H9 (cell line): ENCODE measurements at regions not wholly inside any gene's neighbourhood (a gene's known extent, or its start where the extent isn't known, plus 50 kb on each side); places are given as distances from the start of the nearest gene placed in this dataset.

ENCODE experiments used
- DNase-seq: peaks from one replicate; pipeline ENCODE4 v3.0.0-alpha.2; 2017
- H2AFZ ChIP-seq: one replicate; pipeline ENCODE4 v1.6.1; 2013; ENCODE audit warnings: mild to moderate bottlenecking, low read length, control low read depth, moderate library complexity
- H2AK5ac ChIP-seq: 2 replicates; pipeline ENCODE4 v1.6.1; 2013; ENCODE audit warnings: low read length, control low read depth, mixed read lengths; ENCODE audit not compliant: insufficient read length
- H2BK120ac ChIP-seq: one replicate; pipeline ENCODE4 v1.6.1; 2013; ENCODE audit warnings: low read depth, mild to moderate bottlenecking, low read length, control low read depth, inconsistent platforms; ENCODE audit not compliant: poor library complexity, severe bottlenecking
- H2BK12ac ChIP-seq: 2 replicates; pipeline ENCODE4 v1.6.1; 2013; ENCODE audit warnings: low read length, control low read depth, mixed read lengths, low read depth; ENCODE audit not compliant: insufficient read length
- H2BK15ac ChIP-seq: 2 replicates; pipeline ENCODE4 v1.6.1; 2013; ENCODE audit warnings: low read depth, low read length, control low read depth
- H2BK20ac ChIP-seq: one replicate; pipeline ENCODE4 v1.6.1; 2013; ENCODE audit warnings: low read depth, mild to moderate bottlenecking, low read length, control low read depth, inconsistent platforms; ENCODE audit not compliant: poor library complexity, severe bottlenecking
- H2BK5ac ChIP-seq: 2 replicates; pipeline ENCODE4 v1.6.1; 2013; ENCODE audit warnings: low read length, control low read depth, mixed read lengths; ENCODE audit not compliant: insufficient read length
- H3K14ac ChIP-seq: 2 replicates; pipeline ENCODE4 v1.6.1; 2013; ENCODE audit warnings: low read length, control low read depth; ENCODE audit not compliant: insufficient read depth
- H3K18ac ChIP-seq: 2 replicates; pipeline ENCODE4 v1.6.1; 2013; ENCODE audit warnings: low read depth, mild to moderate bottlenecking, mixed read lengths, low read length, control low read depth; ENCODE audit not compliant: insufficient read length
- H3K23ac ChIP-seq: 2 replicates; pipeline ENCODE4 v1.6.1; 2013; ENCODE audit warnings: low read length, control low read depth, mixed read lengths, low read depth; ENCODE audit not compliant: insufficient read length
- H3K23me2 ChIP-seq: 2 replicates; pipeline ENCODE4 v1.6.1; 2013; ENCODE audit warnings: low read depth, mild to moderate bottlenecking, mixed read lengths, low read length, control low read depth; ENCODE audit not compliant: insufficient read length, poor library complexity, severe bottlenecking
- H3K27ac ChIP-seq: 2 replicates; pipeline ENCODE4 v1.5.1; 2013; ENCODE audit warnings: low read length, control low read depth, mixed read lengths, low read depth; ENCODE audit not compliant: insufficient read length
- H3K27me3 ChIP-seq: 2 replicates; pipeline ENCODE4 v1.6.1; 2013; ENCODE audit warnings: low read length, control low read depth, inconsistent platforms; ENCODE audit not compliant: insufficient read depth
- H3K4ac ChIP-seq: 2 replicates; pipeline ENCODE4 v1.6.1; 2013; ENCODE audit warnings: low read depth, mild to moderate bottlenecking, control low read depth, inconsistent platforms, low read length, moderate library complexity
- H3K4me1 ChIP-seq: 2 replicates; pipeline ENCODE4 v1.6.1; 2013; ENCODE audit warnings: low read length, control low read depth, inconsistent platforms; ENCODE audit not compliant: insufficient read depth
- H3K4me2 ChIP-seq: 2 replicates; pipeline ENCODE4 v1.6.1; 2013; ENCODE audit warnings: low read length, control low read depth, mixed read lengths; ENCODE audit not compliant: insufficient read length, insufficient read depth
- H3K56ac ChIP-seq: 2 replicates; pipeline ENCODE4 v1.6.1; 2013; ENCODE audit warnings: low read depth, mild to moderate bottlenecking, mixed read lengths, low read length, control low read depth; ENCODE audit not compliant: insufficient read length
- H3K79me1 ChIP-seq: 2 replicates; pipeline ENCODE4 v1.6.1; 2013; ENCODE audit warnings: low read depth, mild to moderate bottlenecking, moderate library complexity, low read length, control low read depth, inconsistent platforms; ENCODE audit not compliant: insufficient read depth, poor library complexity, severe bottlenecking
- H3K79me2 ChIP-seq: 2 replicates; pipeline ENCODE4 v1.6.1; 2013; ENCODE audit warnings: low read length, control low read depth, inconsistent platforms; ENCODE audit not compliant: insufficient read depth
- H3K9ac ChIP-seq: 2 replicates; pipeline ENCODE4 v1.6.1; 2013; ENCODE audit warnings: low read length, control low read depth, mixed read lengths; ENCODE audit not compliant: insufficient read length; ENCODE audit errors: extremely low read depth
- H3K9me3 ChIP-seq: one replicate; pipeline ENCODE4 v1.6.1; 2013; ENCODE audit warnings: low read depth, low read length, inconsistent platforms; ENCODE audit not compliant: control insufficient read depth
- H3T11ph ChIP-seq: one replicate; pipeline ENCODE4 v1.6.1; 2013; ENCODE audit warnings: mild to moderate bottlenecking, low read length, control low read depth, inconsistent platforms
- H4K20me1 ChIP-seq: one replicate; pipeline ENCODE4 v1.6.1; 2013; ENCODE audit not compliant: control insufficient read depth, insufficient read length, insufficient read depth
- H4K5ac ChIP-seq: 2 replicates; pipeline ENCODE4 v1.6.1; 2013; ENCODE audit warnings: low read depth, mild to moderate bottlenecking, mixed read lengths, low read length, control low read depth; ENCODE audit not compliant: insufficient read length
- H4K8ac ChIP-seq: replicated peaks from 2 replicates; pipeline ENCODE4 v1.6.1; 2013; ENCODE audit warnings: low read length, control low read depth, mixed read lengths, low read depth; ENCODE audit not compliant: insufficient read length
- H4K91ac ChIP-seq: 2 replicates; pipeline ENCODE4 v1.6.1; 2013; ENCODE audit warnings: low read depth, mild to moderate bottlenecking, moderate library complexity, mixed read lengths, low read length, control low read depth; ENCODE audit not compliant: insufficient read length
- H3K27ac Mint-ChIP-seq, 3 experiments: 2 replicates in 2 of 3; 3 replicates in 1 of 3; pipeline ENCODE4 v1.8.0; 2020 to 2021; ENCODE audit warnings: mixed read lengths in 3 of 3, mild to moderate bottlenecking in 1 of 3, moderate library complexity in 1 of 3
- H3K27me3 Mint-ChIP-seq: 2 replicates; pipeline ENCODE4 v1.8.0; 2021; ENCODE audit warnings: low read depth, mild to moderate bottlenecking, moderate library complexity, mixed read lengths
- H3K36me3 Mint-ChIP-seq, 3 experiments: 2 replicates in 2 of 3; 3 replicates in 1 of 3; pipeline ENCODE4 v1.8.0; 2020 to 2021; ENCODE audit warnings: low read depth in 3 of 3, mixed read lengths in 3 of 3; ENCODE audit not compliant: insufficient read depth in 1 of 3
- H3K4me1 Mint-ChIP-seq, 2 experiments: 2 replicates each; pipeline ENCODE4 v1.8.0; 2020; ENCODE audit warnings: mixed read lengths in 2 of 2
- H3K4me3 Mint-ChIP-seq, 2 experiments: 2 replicates in 1 of 2; 3 replicates in 1 of 2; pipeline ENCODE4 v1.8.0; 2020 to 2021; ENCODE audit warnings: mild to moderate bottlenecking in 2 of 2, mixed read lengths in 2 of 2, moderate library complexity in 1 of 2
- H3K9me3 Mint-ChIP-seq, 2 experiments: 2 replicates in 1 of 2; 3 replicates in 1 of 2; pipeline ENCODE4 v1.8.0; 2020; ENCODE audit warnings: mild to moderate bottlenecking in 2 of 2, mixed read lengths in 2 of 2, moderate library complexity in 1 of 2
- WGBS: extraction: QIAGEN DNeasy Blood & Tissue Kit; methylation state at CpG from one replicate; pipeline ENCODE4 v1.1.7; 2013; ENCODE audit warnings: missing lambda C conversion rate, low lambda C conversion rate, mixed read lengths; ENCODE audit not compliant: insufficient read length; ENCODE audit errors: extremely low coverage; 5-methylcytosine and 5-hydroxymethylcytosine counted together
- TF ChIP-seq, protein P1 (sequence below): fragments of 200-600 bp; sonication (generic); conservative IDR thresholded peaks from 3 replicates; pipeline ENCODE4 v1.8.0; 2021; ENCODE audit warnings: antibody characterized with exemption, mild to moderate bottlenecking

- TF ChIP-seq, protein P1, sequence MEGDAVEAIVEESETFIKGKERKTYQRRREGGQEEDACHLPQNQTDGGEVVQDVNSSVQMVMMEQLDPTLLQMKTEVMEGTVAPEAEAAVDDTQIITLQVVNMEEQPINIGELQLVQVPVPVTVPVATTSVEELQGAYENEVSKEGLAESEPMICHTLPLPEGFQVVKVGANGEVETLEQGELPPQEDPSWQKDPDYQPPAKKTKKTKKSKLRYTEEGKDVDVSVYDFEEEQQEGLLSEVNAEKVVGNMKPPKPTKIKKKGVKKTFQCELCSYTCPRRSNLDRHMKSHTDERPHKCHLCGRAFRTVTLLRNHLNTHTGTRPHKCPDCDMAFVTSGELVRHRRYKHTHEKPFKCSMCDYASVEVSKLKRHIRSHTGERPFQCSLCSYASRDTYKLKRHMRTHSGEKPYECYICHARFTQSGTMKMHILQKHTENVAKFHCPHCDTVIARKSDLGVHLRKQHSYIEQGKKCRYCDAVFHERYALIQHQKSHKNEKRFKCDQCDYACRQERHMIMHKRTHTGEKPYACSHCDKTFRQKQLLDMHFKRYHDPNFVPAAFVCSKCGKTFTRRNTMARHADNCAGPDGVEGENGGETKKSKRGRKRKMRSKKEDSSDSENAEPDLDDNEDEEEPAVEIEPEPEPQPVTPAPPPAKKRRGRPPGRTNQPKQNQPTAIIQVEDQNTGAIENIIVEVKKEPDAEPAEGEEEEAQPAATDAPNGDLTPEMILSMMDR: no peak
- WGBS: no CpG with 5 or more reads among the region's 11 CpGs
- no peaks in the 10 kb centered on the region for H3K4me1 ChIP-seq
- H3K56ac ChIP-seq: no peak overlapping the region
- no peak overlapping the region for H3K14ac ChIP-seq
- H3K23me2 ChIP-seq: no peaks in the 10 kb centered on the region
- H3K27me3 ChIP-seq: no peaks in the 10 kb centered on the region; the same call in 1 of the 2 replicates
- no peaks in the 10 kb centered on the region for H3K9me3 ChIP-seq
- H3T11ph ChIP-seq: no peak overlapping the region
- no peak for DNase-seq
- no peak overlapping the region for H2BK5ac ChIP-seq
- Mint-ChIP-seq H3K27me3 (peaks cover 56% of the 10 kb centered on the region), H3K4me3 (no peak overlapping the region), H3K27ac (no peak overlapping the region; a peak in 1 of 7 replicates), H3K4me1 (peaks cover 5 to 6% of the 10 kb centered on the region in 2 experiments; a peak in 3 of 4 replicates), H3K9me3 (peaks cover 7% of the 10 kb centered on the region in 2 experiments; a peak in 3 of 5 replicates), H3K36me3 (peaks cover 0 to 5% (median 0%) of the 10 kb centered on the region in 3 experiments; a peak in 1 of 7 replicates)
- H3K27ac ChIP-seq: no peak overlapping the region
- no peak overlapping the region for H3K23ac ChIP-seq
- no peak overlapping the region for H2BK120ac ChIP-seq
- peak overlapping the region; percentile 36 for H3K18ac ChIP-seq
- no peak overlapping the region for H3K4ac ChIP-seq
- H2BK15ac ChIP-seq: no peak overlapping the region
- no peaks in the 10 kb centered on the region for H3K79me2 ChIP-seq
- no peak overlapping the region for H3K4me2 ChIP-seq
- no peak overlapping the region for H2AFZ ChIP-seq
- no peak overlapping the region for H4K8ac ChIP-seq
- H3K9ac ChIP-seq: no peak overlapping the region
- H3K79me1 ChIP-seq: no peaks in the 10 kb centered on the region
- H4K20me1 ChIP-seq: no peaks in the 10 kb centered on the region
- no peak overlapping the region for H2AK5ac ChIP-seq
- no peak overlapping the region for H2BK12ac ChIP-seq
- H2BK20ac ChIP-seq: no peak overlapping the region
- no peak overlapping the region for H4K5ac ChIP-seq
- no peak overlapping the region for H4K91ac ChIP-seq
Observed at GRCh38 chr7:131942287-131943150, 386.1 kb upstream of the PODXL start.
